Peyer's patch (tissue), 4 donors: ENCODE measurements at regions not wholly inside any gene's neighbourhood (a gene's known extent, or its start where the extent isn't known, plus 50 kb on each side); places are given as distances from the start of the nearest gene placed in this dataset.

Experiments used
- CTCF ChIP-seq, 6 experiments: fragments of 450-650 bp in 4 of 6; fragments of 200-600 bp in 2 of 6; sonication (generic) in 1 of 6; IDR thresholded peaks; one replicate each; pipeline ENCODE4 v1.5.1; 2017 to 2019; ENCODE audit warnings: antibody characterized with exemption in 6 of 6, mild to moderate bottlenecking in 3 of 6, moderate library complexity in 1 of 6
- POLR2A ChIP-seq, 2 donors: fragments of 450-650 bp; IDR thresholded peaks; one replicate each; pipeline ENCODE4 v1.5.1; 2017; ENCODE audit warnings: antibody characterized with exemption in 2 of 2, mild to moderate bottlenecking in 2 of 2, moderate library complexity in 2 of 2

- TF ChIP-seq CTCF (IDR thresholded peaks at IDR 0.05): no peak
- no peak for TF ChIP-seq POLR2A (IDR thresholded peaks at IDR 0.05)
Measured at GRCh38 chr2:118319271-118319684, 231.0 kb downstream of the INSIG2 start.
